HG02759 (cell line): ENCODE measurements at regions not wholly inside any gene's neighbourhood (a gene's known extent, or its start where the extent isn't known, plus 50 kb on each side); places are given as distances from the start of the nearest gene placed in this dataset.

Experiments used
- ATAC-seq: cut with Tn5 transposase; IDR thresholded peaks from one replicate; pipeline ENCODE4 v1.9.1; 2021; ENCODE audit warnings: mild to moderate bottlenecking, moderate library complexity; ENCODE audit not compliant: unreplicated experiment

- no peak for ATAC-seq
These were observed 190.9 kb downstream of the FAT4 start for GRCh38 chr4:125505621-125506020.

GRCh38 chr4:125507141-125507540 lies 192.4 kb downstream of the FAT4 start:
- no peak for ATAC-seq

DNA sequence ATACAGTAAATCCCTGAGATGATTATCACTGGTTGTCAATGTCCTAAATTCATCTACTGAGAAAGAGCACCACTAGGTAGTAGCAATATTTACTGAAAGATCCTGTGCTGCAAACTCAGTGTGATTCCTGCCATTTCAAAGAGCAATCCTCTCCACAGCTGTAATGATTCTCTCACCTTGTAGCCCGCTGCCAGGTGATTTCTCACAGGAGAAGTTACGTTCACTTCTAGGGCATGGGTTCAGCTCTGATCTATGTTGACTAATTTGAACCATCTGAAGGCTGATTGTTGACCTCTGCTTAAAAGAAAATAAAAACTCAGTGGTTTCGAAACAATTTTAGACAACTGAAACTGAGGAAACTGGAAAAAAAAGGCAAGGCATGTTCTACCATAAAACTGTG lies 197.0 kb downstream of the FAT4 start:
- ATAC-seq, result no peak

DNA sequence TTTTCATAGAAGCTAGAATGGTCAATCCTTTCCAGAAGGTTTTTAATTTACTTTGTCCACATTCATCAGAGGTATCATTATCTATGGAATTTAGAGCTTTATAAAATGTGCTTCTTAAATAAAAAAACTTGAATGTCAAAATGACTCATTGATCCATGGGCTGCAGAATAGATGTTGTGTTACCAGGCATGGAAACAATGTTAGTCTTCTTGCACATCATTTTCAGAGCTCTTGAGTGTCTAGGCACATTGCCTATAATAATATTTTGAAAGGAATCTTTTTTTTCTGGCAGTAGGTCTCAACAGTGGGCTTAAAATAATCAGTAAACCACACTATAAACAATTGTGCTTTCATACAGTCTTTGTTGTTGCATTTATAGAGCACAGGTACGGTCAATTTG lies 200.3 kb downstream of the FAT4 start:
- no peak for ATAC-seq

DNA sequence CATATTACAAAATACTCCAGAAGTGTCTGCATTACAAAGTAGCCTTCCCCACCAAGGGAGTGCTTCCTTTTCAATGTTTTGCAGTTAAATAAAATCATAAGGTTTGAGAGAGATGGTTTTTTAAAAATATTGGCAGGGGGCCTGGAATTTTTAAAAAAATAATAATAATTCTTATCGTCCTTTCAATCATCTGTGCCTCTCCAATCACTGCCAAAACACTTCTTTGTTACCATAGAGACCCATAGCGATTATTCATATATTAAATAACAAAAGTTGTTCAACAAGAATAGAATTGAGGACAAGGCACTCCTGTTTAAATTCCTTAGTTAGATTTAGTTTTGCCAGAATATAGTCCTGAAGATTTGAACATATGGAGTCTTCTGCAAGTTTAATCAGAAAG lies 203.1 kb downstream of the FAT4 start:
- no peak for ATAC-seq

- ATAC-seq, result no peak
These were observed 203.5 kb downstream of the FAT4 start for GRCh38 chr4:125518281-125518680.

DNA sequence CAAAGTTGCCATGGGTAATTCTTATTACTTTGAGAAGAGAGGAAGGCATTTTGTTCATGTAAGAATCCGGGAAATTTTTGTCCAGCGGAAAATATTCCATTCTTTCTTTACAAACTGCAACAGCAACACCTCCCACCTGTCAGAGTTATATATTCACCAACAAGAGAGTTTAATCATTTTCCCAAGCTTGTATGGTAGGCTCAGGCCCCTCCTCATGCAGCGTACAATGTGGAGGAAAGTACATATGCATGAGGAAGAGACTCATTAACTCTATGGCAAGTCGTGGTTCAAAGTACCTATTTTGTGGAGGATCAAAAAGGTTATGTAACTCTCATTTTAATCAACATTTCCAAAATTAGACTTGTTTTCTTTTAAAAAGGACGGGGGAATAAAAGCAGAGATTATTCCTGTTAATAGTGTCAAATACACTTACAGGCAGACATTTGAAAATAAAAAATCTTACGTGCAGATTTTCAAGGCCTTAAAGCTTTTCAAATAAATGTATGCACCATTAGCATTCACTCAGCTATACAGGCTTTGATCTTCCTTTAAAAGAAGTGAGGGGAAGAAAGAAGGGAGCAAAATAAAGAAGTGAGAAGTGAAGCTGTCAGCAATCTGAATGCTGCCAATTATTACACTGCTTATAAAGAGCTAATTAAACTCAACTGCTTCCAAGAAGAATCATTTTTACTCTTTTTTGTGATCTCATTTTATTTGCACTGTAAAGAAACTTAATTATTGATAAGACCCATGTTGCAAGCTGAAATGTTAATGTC lies 204.8 kb downstream of the FAT4 start:
- ATAC-seq, result no peak

GRCh38 chr4:125520258-125520990 lies 205.7 kb downstream of the FAT4 start:
- ATAC-seq, result no peak

GRCh38 chr4:125522588-125522987 lies 207.8 kb downstream of the FAT4 start:
- no peak for ATAC-seq

GRCh38 chr4:125522992-125523391 lies 208.2 kb downstream of the FAT4 start:
- ATAC-seq, result no peak

- no peak for ATAC-seq
These were observed 211.7 kb downstream of the FAT4 start for GRCh38 chr4:125526420-125526819.

DNA sequence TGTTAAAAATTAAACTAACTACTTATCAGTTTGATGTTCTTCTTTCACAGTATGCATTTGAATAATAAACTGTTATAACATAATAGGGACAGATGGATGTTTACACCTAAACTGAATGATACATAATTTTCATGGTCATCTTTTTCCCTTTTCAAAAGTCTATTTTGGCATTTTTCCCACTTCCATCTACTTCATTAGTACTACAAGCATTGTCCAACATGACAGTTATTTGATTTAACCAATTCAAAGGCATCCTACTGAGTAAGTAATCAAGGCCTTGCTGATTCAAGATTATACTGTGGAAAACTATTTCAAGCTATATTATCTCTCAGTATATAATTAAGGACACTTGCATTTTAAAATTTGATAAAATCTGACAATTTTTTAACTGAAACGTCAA lies 212.9 kb downstream of the FAT4 start:
- no peak for ATAC-seq

DNA sequence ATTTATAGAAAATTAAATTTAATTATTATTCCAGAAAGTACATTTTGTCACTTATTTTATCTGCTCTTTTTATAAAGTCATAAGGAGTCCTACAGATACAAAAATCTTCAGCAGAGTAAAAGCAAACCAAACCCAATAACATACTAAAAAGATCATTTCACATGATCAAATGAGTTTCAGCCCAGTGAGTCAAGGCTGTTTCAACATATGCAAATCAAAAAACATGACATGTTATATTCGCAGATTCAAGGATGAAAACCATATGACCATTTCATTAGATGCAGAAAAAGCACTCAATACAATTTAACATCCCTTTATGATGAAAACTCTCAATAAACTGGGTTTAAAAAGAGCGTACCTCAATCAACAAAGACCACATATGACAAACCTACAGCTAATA lies 214.3 kb downstream of the FAT4 start:
- ATAC-seq, result no peak

- no peak for ATAC-seq
These were observed 223.9 kb downstream of the FAT4 start for GRCh38 chr4:125538670-125539069.

DNA sequence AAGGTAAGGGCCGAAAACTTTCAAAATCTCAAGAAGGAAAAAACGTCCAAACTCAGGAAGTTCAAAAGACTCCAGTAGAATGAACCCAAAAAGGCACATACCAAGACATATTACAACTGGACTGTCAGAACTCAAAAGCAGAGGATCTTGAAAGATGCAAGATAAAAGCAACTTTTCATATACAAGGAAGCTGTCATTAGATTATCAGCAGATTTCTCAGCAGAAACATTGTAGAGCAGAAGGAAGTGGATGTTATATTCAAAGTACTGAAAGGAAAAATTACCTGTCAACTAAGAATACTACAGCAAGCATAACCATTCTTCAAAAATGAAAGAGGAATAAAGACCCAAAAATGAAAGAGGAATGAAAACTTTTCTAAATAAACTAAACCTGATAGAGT lies 224.9 kb downstream of the FAT4 start:
- no peak for ATAC-seq

DNA sequence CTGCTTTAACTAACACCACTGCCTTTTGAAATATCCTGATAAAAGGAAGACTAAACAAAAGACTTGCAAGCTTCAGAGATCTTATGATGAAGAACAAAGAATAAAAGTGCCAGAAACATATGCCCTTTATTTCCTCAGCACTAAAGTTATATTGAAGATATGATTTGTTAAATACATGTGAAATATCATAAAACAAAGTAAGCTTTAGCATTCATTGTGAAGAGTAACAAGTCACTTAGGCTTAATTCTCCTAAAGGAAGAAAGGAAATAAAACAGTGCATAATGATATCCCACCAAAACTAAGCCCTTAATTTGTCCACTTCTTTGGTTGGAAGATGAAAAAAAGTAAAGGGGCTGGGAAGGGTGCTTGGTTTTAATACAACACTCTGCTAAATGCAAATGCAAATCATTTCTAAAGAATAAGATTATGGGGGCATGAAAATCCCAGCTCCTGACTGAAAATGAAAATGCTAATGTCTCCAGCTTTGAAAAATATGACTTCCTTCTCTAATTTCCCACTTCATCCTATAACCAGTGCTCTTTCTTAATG lies 227.2 kb downstream of the FAT4 start:
- no peak for ATAC-seq

DNA sequence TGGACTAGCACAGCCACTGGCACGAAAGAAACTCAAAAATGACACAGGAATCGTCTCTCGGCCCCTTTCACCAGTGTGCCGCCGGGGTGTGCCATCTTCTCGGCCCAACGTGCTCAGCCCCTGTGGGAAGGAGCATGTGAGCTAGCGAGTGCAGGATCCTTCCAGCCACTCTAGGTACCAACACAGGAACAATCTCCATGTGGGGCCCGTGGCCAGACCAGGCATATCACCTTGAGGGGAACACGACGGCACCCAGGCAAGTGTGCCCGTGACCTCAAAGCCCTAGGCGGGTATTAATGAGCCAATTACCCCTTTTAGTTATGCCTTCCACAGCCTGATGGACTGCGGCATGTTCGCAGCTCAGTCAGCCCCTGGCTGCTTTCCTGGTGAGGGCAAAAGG lies 231.5 kb downstream of the FAT4 start:
- ATAC-seq, result no peak

DNA sequence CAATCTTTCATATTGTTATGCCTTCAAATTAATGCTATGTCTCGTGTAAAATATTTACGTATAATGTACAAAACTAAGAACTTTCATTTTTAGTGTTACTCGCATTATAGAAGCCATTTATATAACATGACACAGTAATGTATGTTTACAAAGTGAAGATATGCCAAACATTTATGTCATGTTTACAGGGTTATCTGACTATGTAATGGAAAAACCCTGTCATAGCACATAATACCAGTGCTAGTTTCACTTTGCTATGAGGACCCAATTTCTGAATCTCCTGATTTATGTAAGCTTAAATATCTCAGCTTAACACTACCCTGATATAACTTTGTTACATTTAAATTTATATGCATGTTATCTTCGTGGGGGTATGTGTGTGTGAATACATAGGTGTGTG lies 233.1 kb downstream of the FAT4 start:
- ATAC-seq, result no peak

DNA sequence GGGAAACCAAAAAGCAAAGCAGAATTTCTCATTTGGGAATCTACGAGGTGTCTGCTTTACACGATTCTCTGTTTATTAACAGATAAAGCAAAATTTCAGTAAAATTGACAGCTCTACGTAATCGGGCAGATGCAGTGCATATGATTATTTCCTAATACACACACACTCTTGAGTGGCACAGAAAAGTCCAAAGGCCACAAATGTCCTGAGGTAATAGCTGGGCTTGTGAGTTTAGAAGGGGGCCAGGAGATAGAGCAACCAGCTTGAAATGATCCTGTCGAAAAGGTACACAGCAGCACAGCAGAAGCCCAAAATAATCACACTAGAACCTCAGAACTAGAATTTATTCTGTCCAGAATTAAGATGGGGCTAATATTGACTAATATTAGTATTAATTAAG lies 236.0 kb downstream of the FAT4 start:
- ATAC-seq, result no peak

DNA sequence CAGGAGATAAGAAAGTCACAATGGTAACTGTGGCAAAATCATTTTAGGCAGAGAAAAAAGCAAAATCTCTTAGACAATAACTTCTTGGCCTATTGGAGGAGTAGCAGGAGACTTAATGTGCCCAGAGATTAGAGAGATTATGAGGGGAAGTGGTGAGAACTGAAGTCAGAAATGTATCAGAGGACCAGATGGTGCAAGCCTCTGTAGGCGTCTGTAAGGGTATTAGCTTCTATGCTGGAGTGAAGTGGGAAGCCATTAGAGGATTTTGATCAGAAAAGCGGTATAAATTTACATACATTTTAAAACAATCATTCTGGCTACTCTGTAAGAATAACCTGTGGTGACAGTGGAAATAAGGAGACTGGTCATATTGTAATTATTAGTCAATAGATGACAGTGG lies 236.7 kb downstream of the FAT4 start:
- ATAC-seq, result no peak

DNA sequence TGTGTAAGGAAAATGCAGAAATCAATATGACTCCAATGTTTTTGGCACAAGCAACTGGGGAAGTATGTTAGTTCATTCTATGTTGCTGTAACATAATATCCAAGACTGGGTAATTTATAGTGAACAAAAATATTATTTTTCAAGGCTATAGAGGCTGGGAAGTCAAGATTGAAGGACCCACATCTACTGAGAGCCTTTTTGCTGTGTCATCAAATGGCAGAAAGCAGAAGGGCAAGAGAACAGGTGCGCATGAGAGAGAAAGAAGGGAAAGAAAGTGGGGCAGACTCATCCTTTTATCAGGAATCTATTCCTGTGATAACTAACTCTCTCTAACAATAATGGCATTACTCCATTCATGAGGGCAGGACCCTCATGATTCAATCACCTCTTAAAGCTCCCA lies 237.2 kb downstream of the FAT4 start:
- ATAC-seq, result no peak

GRCh38 chr4:125572601-125573000 lies 257.8 kb downstream of the FAT4 start:
- ATAC-seq, result no peak
